GM12878 (cell line): ENCODE measurements at regions not wholly inside any gene's neighbourhood (a gene's known extent, or its start where the extent isn't known, plus 50 kb on each side); places are given as distances from the start of the nearest gene placed in this dataset.

ENCODE experiments used
- NRF1 ChIP-seq: conservative IDR thresholded peaks from 2 replicates; pipeline ENCODE4 v1.6.1; 2011; ENCODE audit warnings: mild to moderate bottlenecking, low read depth, low read length, improper control_type of control experiment
- POLR2A ChIP-seq: IDR thresholded peaks from 2 replicates; pipeline ENCODE4 v1.6.1; 2011; ENCODE audit warnings: low read depth, mild to moderate bottlenecking, low read length
- POLR2AphosphoS5 ChIP-seq: IDR thresholded peaks from 2 replicates; pipeline ENCODE4 v1.6.1; 2011; ENCODE audit warnings: mild to moderate bottlenecking, low read length, inconsistent platforms
- TBL1XR1 ChIP-seq: IDR thresholded peaks from 2 replicates; pipeline ENCODE4 v1.6.1; 2012; ENCODE audit warnings: low read depth, low read length, improper control_type of control experiment

GRCh38 chr2:128550801-128551416 lies 232.2 kb upstream of the HS6ST1 start:
- no peak for TF ChIP-seq TBL1XR1
- TF ChIP-seq NRF1: no peak
- no peak for TF ChIP-seq POLR2AphosphoS5
- TF ChIP-seq POLR2A: no peak
